Endothelial cell (in vitro differentiated cells): ENCODE measurements at regions not wholly inside any gene's neighbourhood (a gene's known extent, or its start where the extent isn't known, plus 50 kb on each side); places are given as distances from the start of the nearest gene placed in this dataset.
"Not testable (repeated sequence)": the region's sequence is repeated elsewhere in the genome, so short reads cannot be mapped to it uniquely, and the experiment has no call there.

Source experiments
- DNase-seq: peaks from one replicate; pipeline ENCODE4 v3.0.0; 2021; ENCODE audit warnings: low spot score
- H3K27ac Mint-ChIP-seq: one replicate; pipeline ENCODE4 v1.8.0; 2021; ENCODE audit warnings: mixed read lengths, inconsistent platforms; ENCODE audit not compliant: unreplicated experiment
- H3K27me3 Mint-ChIP-seq: one replicate; pipeline ENCODE4 v1.8.0; 2021; ENCODE audit warnings: mild to moderate bottlenecking, moderate library complexity, mixed read lengths, inconsistent platforms; ENCODE audit not compliant: unreplicated experiment
- H3K36me3 Mint-ChIP-seq: one replicate; pipeline ENCODE4 v1.8.0; 2021; ENCODE audit warnings: mild to moderate bottlenecking, low read depth, mixed read lengths, inconsistent platforms; ENCODE audit not compliant: unreplicated experiment
- H3K4me1 Mint-ChIP-seq: one replicate; pipeline ENCODE4 v1.8.0; 2021; ENCODE audit warnings: mild to moderate bottlenecking, mixed read lengths, inconsistent platforms; ENCODE audit not compliant: unreplicated experiment
- H3K4me3 Mint-ChIP-seq: one replicate; pipeline ENCODE4 v1.8.0; 2021; ENCODE audit warnings: mild to moderate bottlenecking, mixed read lengths, inconsistent platforms; ENCODE audit not compliant: unreplicated experiment
- H3K9me3 Mint-ChIP-seq: one replicate; pipeline ENCODE4 v1.8.0; 2021; ENCODE audit warnings: mixed read lengths, inconsistent platforms; ENCODE audit not compliant: unreplicated experiment
- TF ChIP-seq, protein P1 (sequence below): fragments of 200-600 bp; sonication (generic); IDR thresholded peaks from one replicate; pipeline ENCODE4 v1.5.0; 2021; ENCODE audit warnings: antibody characterized with exemption; ENCODE audit not compliant: unreplicated experiment

DNA sequence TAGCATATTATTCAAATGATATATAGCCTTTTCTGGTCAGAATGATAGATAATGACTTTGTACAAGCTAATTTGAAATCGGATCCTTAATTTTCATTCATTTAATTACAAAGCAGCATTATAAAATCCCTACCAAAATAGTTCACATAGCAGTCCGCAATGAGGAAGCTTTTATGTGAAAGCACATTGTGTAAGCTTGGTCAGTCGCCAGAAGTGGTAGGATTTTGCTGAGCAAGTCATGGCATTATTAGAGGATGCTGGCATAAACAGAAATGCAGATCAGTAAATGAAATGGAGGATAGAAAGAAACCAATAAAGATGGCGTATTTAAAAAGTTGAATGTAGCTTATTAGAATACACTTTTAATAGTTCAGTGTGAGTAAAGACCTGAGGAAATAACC is 93.2 kb upstream of the DIAPH2 start:
- Mint-ChIP-seq H3K9me3 (no peaks in the 10 kb centered on the region), H3K27me3 (no peaks in the 10 kb centered on the region), H3K36me3 (no peaks in the 10 kb centered on the region), H3K4me3 (no peak overlapping the region), H3K27ac (no peak overlapping the region), H3K4me1 (no peaks in the 10 kb centered on the region)
- no peak for DNase-seq
- TF ChIP-seq, protein P1, sequence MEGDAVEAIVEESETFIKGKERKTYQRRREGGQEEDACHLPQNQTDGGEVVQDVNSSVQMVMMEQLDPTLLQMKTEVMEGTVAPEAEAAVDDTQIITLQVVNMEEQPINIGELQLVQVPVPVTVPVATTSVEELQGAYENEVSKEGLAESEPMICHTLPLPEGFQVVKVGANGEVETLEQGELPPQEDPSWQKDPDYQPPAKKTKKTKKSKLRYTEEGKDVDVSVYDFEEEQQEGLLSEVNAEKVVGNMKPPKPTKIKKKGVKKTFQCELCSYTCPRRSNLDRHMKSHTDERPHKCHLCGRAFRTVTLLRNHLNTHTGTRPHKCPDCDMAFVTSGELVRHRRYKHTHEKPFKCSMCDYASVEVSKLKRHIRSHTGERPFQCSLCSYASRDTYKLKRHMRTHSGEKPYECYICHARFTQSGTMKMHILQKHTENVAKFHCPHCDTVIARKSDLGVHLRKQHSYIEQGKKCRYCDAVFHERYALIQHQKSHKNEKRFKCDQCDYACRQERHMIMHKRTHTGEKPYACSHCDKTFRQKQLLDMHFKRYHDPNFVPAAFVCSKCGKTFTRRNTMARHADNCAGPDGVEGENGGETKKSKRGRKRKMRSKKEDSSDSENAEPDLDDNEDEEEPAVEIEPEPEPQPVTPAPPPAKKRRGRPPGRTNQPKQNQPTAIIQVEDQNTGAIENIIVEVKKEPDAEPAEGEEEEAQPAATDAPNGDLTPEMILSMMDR: no peak

DNA sequence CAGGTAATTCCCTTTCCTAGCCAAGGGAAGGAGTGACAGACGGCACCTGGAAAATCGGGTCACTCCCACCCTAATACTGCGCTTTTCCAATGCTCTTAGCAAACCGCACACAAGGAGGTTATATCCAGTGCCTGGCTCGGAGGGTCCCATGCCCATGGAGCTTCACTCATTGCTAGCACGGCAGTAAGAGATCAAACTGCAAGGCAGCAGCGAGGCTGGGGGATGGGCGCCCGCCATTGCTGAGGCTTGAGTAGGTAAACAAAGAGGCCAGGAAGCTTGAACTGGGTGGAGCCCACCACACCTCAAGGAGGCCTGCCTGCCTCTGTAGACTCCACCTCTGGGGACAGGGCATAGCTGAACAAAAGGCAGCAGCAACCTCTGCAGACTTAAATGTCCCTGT is 86.8 kb upstream of the DIAPH2 start:
- H3K27ac Mint-ChIP-seq, H3K27me3 Mint-ChIP-seq, DNase-seq, H3K4me1 Mint-ChIP-seq, H3K9me3 Mint-ChIP-seq, H3K36me3 Mint-ChIP-seq, H3K4me3 Mint-ChIP-seq: not testable (repeated sequence)

DNA sequence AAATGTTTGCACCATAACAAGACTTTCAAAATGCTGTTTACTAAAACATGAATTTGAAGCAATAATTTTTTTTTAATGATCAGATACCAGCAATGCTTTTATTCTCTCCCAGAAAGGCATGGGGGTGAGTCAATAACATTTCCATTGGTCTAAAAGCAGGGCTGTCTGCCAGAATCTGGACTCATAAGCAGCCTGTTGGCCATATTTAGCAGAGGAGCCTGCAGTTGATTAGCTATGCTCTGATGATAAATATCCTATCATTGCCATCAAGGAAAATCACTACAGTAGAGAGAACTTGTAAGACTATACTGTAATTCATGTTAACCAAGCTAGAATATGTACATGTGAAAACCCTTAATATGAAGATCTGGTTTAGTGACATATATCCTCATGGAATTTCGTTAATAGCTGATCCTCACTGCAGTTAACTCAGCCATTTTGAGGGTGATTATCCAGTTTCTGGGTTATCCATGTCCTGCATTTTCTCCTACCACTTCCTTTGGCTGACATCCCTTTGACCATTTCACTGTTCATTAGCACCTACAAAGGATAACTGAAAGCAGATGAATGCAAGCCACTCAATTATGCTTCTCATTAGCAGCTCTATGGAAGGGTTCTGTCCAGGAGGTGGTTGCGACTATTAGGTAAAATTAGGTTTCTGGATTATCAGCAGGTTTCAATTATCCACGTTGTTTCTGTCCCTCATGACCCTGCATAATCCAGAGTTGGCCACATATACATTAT is 72.9 kb upstream of the DIAPH2 start:
- H3K4me1 Mint-ChIP-seq: peaks cover 4% of the 10 kb centered on the region
- H3K27me3 Mint-ChIP-seq: no peaks in the 10 kb centered on the region
- H3K9me3 Mint-ChIP-seq: no peaks in the 10 kb centered on the region
- no peak overlapping the region for H3K4me3 Mint-ChIP-seq
- no peak for DNase-seq
- TF ChIP-seq, protein P1: no peak
- no peak overlapping the region for H3K27ac Mint-ChIP-seq
- H3K36me3 Mint-ChIP-seq: no peaks in the 10 kb centered on the region

DNA sequence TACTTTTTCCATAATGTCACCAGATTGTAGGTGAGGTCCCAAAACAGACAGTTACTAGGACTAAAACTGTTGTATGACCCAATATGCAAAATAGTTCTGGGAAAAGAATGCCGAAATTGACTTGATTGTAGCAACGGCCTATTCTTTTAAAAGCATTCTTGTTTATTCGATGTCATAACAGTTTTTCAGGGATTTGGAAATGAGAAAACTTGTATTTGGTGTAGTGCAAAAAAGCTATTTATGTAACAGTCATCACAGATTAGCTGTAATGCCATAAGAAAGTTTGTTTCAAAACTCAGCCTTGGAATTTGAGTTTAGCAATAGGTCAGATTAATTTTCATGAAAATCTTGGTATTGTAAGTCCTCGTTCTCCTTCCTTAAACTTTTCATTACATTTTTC is 69.2 kb upstream of the DIAPH2 start:
- H3K36me3 Mint-ChIP-seq: no peaks in the 10 kb centered on the region
- H3K27ac Mint-ChIP-seq: no peak overlapping the region
- TF ChIP-seq, protein P1: no peak
- H3K27me3 Mint-ChIP-seq: no peaks in the 10 kb centered on the region
- no peaks in the 10 kb centered on the region for H3K9me3 Mint-ChIP-seq
- H3K4me1 Mint-ChIP-seq: no peaks in the 10 kb centered on the region
- no peak overlapping the region for H3K4me3 Mint-ChIP-seq
- no peak for DNase-seq

DNA sequence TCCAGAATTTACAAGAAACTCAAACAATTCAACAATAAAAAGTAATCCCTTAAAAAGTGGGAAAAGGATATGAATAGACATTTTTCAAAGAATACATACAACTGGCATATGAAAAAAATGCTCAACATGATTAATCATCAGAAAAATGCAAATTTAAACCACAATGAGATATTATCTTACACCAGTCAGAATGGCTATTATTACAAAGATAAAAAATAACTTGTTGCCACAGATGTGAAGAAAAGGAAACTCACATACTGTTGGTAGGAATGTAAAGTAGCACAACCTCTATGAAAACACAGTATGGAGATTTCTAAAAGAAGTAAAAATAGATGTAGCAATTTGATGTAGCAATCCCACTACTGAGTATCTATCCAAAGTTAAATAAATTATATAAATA is 65.1 kb upstream of the DIAPH2 start:
- H3K4me3 Mint-ChIP-seq: no peak overlapping the region
- H3K4me1 Mint-ChIP-seq: no peaks in the 10 kb centered on the region
- no peaks in the 10 kb centered on the region for H3K27me3 Mint-ChIP-seq
- no peak for DNase-seq
- no peaks in the 10 kb centered on the region for H3K9me3 Mint-ChIP-seq
- no peaks in the 10 kb centered on the region for H3K36me3 Mint-ChIP-seq
- no peak overlapping the region for H3K27ac Mint-ChIP-seq
- TF ChIP-seq, protein P1: no peak
